ENCODE measurements at regions not wholly inside any gene's neighbourhood (a gene's known extent, or its start where the extent isn't known, plus 50 kb on each side); places are given as distances from the start of the nearest gene placed in this dataset.
"Not testable (repeated sequence)": the region's sequence is repeated elsewhere in the genome, so short reads cannot be mapped to it uniquely, and the experiment has no call there.

- no peak overlapping the region for H3K4me3 ChIP-seq (ENCODE audit: low read depth, low read length)
- no peak for FAIRE-seq
- TF ChIP-seq CTCF (IDR thresholded peaks at IDR 0.05; ENCODE audit: insufficient read depth, low read length, severe bottlenecking): no peak
Observed at GRCh38 chr6:4420160-4420865, 284.9 kb upstream of the ECI2 start.

GRCh38 chr6:4415549-4415948, 280.2 kb upstream of the ECI2 start:
- Histone ChIP-seq H3K4me3 (ENCODE audit: low read depth, low read length) (no peak overlapping the region), H3K36me3 (ENCODE audit: control insufficient read depth, insufficient read depth, low read length) (no peaks in the 10 kb centered on the region), H3K27me3 (ENCODE audit: control insufficient read depth, insufficient read depth, low read length) (no peaks in the 10 kb centered on the region)
- FAIRE-seq (no peak), DNase-seq (ENCODE audit: low read depth) (no peak)
- TF ChIP-seq CTCF (IDR thresholded peaks at IDR 0.05; ENCODE audit: insufficient read depth, low read length, severe bottlenecking): no peak

More at GRCh38 chr6:4420160-4420865, 284.9 kb upstream of the ECI2 start:
- no peaks in the 10 kb centered on the region for H3K36me3 ChIP-seq (ENCODE audit: control insufficient read depth, insufficient read depth, low read length)
- DNase-seq (ENCODE audit: low read depth): no peak
- no peaks in the 10 kb centered on the region for H3K27me3 ChIP-seq (ENCODE audit: control insufficient read depth, insufficient read depth, low read length)

GRCh38 chr6:4414078-4414477, 278.7 kb upstream of the ECI2 start:
- H3K4me3 ChIP-seq (ENCODE audit: low read depth, low read length); H3K27me3 ChIP-seq (ENCODE audit: control insufficient read depth, insufficient read depth, low read length); DNase-seq (ENCODE audit: low read depth); H3K36me3 ChIP-seq (ENCODE audit: control insufficient read depth, insufficient read depth, low read length); FAIRE-seq: not testable (repeated sequence)

GRCh38 chr6:4413073-4413472, 277.7 kb upstream of the ECI2 start:
- Histone ChIP-seq H3K27me3 (ENCODE audit: control insufficient read depth, insufficient read depth, low read length) (no peaks in the 10 kb centered on the region), H3K4me3 (ENCODE audit: low read depth, low read length) (no peak overlapping the region), H3K36me3 (ENCODE audit: control insufficient read depth, insufficient read depth, low read length) (no peaks in the 10 kb centered on the region)
- no peak for TF ChIP-seq CTCF (IDR thresholded peaks at IDR 0.05; ENCODE audit: insufficient read depth, low read length, severe bottlenecking)
- DNase-seq (ENCODE audit: low read depth) (no peak), FAIRE-seq (no peak)

- FAIRE-seq (no peak), DNase-seq (ENCODE audit: low read depth) (no peak)
- Histone ChIP-seq H3K36me3 (ENCODE audit: control insufficient read depth, insufficient read depth, low read length) (no peaks in the 10 kb centered on the region), H3K4me3 (ENCODE audit: low read depth, low read length) (no peak overlapping the region), H3K27me3 (ENCODE audit: control insufficient read depth, insufficient read depth, low read length) (no peaks in the 10 kb centered on the region)
- no peak for TF ChIP-seq CTCF (IDR thresholded peaks at IDR 0.05; ENCODE audit: insufficient read depth, low read length, severe bottlenecking)
Observed at GRCh38 chr6:4412488-4412887, 277.1 kb upstream of the ECI2 start.

- Histone ChIP-seq H3K4me3 (ENCODE audit: low read depth, low read length) (no peak overlapping the region), H3K27me3 (ENCODE audit: control insufficient read depth, insufficient read depth, low read length) (no peaks in the 10 kb centered on the region), H3K36me3 (ENCODE audit: control insufficient read depth, insufficient read depth, low read length) (no peaks in the 10 kb centered on the region)
- DNase-seq (ENCODE audit: low read depth): no peak
- no peak for FAIRE-seq
- TF ChIP-seq CTCF (IDR thresholded peaks at IDR 0.05; ENCODE audit: insufficient read depth, low read length, severe bottlenecking): no peak
Observed at GRCh38 chr6:4412077-4412476, 276.7 kb upstream of the ECI2 start.

GRCh38 chr6:4407710-4408109, 272.3 kb upstream of the ECI2 start:
- H3K27me3 ChIP-seq (ENCODE audit: control insufficient read depth, insufficient read depth, low read length); FAIRE-seq; H3K36me3 ChIP-seq (ENCODE audit: control insufficient read depth, insufficient read depth, low read length); DNase-seq (ENCODE audit: low read depth); H3K4me3 ChIP-seq (ENCODE audit: low read depth, low read length): not testable (repeated sequence)

Measured in bronchial epithelial cell (primary cell).